UCSD-AML1 (cell line): ENCODE measurements at regions not wholly inside any gene's neighbourhood (a gene's known extent, or its start where the extent isn't known, plus 50 kb on each side); places are given as distances from the start of the nearest gene placed in this dataset.
"Not testable (repeated sequence)": the region's sequence is repeated elsewhere in the genome, so short reads cannot be mapped to it uniquely, and the experiment has no call there.

Experiments
- DNase-seq: peaks from one replicate; lab custom pipeline; 2025; ENCODE audit not compliant: unreplicated experiment; lab: John Stamatoyannopoulos, UW

DNA sequence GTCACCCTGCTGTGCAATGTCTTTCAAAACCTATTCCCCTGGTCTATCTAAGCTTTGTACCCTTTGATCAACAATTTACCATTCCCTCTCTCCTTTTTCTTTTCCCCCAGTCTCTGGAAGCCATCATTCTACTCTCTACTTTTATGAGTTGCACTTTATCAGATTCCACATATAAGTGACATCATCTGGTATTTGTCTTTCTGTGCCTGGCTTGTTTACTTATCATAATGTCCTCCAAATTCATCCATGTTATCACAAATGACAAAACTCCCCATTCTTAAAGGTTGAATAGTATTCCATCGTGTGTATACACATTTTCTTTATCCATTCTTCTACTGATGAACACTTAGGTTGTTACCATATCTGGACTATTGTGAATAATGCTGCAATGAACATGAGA lies 344.2 kb upstream of the CCNH start:
- no peak for DNase-seq

DNA sequence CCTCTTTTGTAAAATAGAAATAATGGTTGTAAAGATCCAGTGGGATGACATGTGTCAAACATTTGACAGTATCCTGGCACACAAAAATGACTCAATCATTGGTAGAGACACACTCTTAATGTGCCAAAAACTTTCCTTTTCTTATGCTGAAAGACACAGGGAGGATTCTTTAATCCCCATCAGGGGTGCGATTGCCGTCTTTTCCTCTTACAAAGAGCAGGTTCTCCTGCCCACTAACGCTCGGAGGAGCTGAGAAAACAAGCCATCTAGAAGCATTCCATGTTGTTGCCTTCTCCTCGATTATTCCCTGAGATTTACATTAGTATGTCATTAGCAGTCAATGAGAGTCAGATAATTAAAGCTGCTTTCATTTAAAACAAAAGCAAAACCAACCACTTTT lies 342.6 kb upstream of the CCNH start:
- no peak for DNase-seq

- no peak for DNase-seq
Measured at GRCh38 chr5:87754009-87754757, 341.5 kb upstream of the CCNH start.

GRCh38 chr5:87752362-87752761 lies 339.6 kb upstream of the CCNH start:
- no peak for DNase-seq

DNA sequence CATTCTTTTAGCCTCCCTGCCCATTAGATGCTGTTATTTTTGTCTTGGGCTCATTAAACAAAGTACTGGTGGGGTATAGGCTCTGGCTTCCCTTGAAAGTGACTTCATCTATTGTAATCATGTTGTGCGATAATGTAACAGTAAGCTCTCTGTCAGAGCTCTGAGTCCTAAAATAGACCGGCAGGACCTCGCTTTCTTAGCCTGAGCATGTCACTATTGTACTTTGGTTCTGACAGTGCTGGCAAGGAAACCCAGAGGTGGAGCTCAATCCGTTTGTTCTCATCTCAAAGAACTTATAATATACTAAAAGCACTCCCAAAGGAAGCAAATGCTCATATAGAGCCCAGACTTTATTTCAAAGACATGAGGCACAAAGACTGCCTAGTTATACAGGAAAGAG lies 339.1 kb upstream of the CCNH start:
- no peak for DNase-seq

DNA sequence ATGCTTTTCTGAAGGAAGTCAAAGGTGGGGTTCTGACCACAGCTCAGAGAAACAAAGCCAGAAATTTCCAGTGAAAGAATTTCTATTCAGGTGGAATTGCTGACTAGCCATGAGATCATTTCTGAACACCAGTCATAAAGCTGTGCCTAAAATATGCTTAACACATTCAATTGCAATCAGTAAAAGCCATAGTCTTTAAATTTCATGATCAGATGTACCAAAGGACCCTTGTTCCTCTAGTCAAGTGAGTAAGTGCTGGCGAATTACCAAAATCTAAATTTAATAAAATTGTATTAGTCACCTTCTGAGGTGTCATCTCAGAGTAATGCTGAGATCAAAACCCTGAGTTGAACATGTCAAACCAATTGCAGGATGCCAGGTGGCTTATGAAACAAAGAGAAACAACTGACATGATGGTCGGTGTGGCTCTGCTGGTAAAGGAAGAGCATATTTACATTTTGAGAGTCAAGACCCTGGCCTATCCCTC lies 334.2 kb upstream of the CCNH start:
- DNase-seq, result no peak

DNA sequence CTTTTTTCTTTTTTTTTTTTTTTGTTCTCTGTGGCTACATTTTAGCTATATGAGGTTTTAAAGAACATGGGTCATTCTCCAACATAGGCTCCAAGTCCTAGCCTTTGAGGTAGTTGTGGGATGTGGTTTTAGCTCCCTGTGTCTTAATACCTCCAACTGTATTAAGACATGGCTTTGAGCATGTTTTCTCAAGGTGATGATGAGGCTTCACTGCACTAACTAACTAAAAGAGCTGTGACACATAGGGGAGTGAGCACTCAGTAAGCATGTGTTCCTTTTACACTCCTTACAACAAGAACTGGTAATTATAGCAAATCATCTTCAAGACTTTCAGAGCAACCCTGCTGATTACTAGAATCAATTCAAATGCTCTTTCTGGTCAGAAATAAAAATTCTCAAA lies 333.6 kb upstream of the CCNH start:
- DNase-seq, result no peak

- DNase-seq, result no peak
Measured at GRCh38 chr5:87741881-87742280, 329.2 kb upstream of the CCNH start.

DNA sequence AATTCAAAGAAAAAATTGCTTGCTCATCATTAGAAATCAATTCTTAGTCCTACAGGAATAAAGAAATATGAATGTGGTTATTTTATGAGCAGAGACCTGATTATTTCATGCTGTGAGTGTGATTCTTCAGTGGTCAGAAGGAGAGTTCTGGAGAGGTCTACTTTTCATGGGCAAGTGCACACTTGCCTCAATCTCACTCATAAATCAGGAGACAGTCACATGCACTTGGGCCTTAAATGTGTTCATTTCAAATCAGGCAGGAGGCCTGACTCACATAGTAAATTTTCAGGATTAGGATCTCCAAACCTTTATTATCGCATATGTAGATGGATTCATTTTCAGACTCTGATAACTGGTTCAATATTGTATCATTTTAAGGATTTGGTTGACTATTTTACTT lies 323.2 kb upstream of the CCNH start:
- DNase-seq, result no peak

GRCh38 chr5:87733897-87734296 lies 321.2 kb upstream of the CCNH start:
- no peak for DNase-seq

- DNase-seq, result no peak
Measured at GRCh38 chr5:87732875-87733768, 320.4 kb upstream of the CCNH start.

GRCh38 chr5:87729781-87730180 lies 317.1 kb upstream of the CCNH start:
- DNase-seq, result no peak

DNA sequence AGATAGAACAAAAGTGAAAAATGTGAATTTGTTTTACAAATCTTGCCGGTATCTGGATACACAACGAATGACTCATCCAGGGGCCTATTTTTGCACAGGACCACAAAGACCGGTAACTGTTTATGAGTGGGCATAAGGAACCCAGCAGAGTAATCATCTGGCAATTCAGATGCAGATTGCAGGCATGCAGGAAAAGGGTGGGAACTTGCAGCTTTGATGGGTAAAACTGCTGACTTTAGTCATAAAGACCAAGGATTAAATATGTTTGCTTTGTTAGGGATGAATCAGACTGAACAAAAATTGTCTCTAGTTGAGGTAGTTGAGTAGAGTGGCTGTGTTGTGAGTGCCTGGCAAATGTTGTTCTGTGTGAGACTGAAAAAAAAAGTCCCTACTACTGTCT lies 309.6 kb upstream of the CCNH start:
- DNase-seq, result no peak

DNA sequence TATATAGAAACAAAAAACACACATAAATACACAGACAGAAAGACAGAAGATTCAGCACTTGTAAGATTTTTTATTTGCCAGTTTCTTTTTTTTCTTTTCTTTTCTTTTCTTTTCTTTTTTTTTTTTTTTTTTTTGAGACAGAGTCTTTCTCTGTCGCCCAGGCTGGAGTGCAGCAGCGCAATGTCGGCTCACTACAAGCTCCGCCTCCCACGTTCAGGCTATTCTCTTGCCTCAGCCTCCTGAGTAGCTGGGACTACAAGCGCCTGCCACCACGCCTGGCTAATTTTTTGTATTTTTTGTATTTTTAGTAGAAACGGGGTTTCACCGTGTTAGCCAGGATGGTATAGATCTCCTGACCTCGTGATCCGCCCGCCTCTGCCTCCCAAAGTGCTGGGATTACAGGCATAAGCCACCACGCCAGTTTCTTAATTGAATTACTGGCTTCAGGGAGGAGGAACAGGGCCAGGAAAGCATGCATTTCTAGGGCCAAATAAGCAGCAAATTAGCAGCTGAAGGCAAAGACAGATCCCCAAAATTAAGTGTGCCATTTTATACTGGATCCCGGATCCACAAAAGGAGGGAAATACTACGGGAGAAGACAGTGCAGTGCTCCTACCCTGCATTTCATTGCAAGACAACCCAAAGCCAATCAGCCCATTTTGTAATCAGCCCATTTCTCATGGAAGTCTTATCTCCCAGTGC lies 305.6 kb upstream of the CCNH start:
- DNase-seq, result not testable (repeated sequence)

DNA sequence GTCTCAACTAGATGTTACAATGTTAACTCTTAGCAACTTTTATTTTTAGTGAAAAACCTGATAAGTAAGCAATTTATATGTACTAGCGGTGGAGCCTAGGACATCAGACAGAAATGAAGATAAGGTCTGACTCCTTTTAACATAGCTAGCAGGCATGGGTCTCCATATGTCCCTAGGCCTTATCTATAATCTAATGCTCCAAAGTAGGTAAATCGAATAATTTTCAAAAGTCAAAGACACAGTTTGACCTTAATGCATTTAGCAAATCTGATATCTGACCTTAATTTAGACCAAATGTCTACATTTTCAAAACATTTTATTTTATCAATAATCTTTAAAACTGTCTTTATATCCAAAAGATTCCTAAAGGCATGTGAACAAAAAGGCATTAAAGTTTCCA lies 305.0 kb upstream of the CCNH start:
- no peak for DNase-seq

- no peak for DNase-seq
Measured at GRCh38 chr5:87705876-87706275, 293.1 kb upstream of the CCNH start.

GRCh38 chr5:87686975-87687374 lies 274.2 kb upstream of the CCNH start:
- DNase-seq, result no peak

- no peak for DNase-seq
Measured at GRCh38 chr5:87686018-87686417, 273.3 kb upstream of the CCNH start.

DNA sequence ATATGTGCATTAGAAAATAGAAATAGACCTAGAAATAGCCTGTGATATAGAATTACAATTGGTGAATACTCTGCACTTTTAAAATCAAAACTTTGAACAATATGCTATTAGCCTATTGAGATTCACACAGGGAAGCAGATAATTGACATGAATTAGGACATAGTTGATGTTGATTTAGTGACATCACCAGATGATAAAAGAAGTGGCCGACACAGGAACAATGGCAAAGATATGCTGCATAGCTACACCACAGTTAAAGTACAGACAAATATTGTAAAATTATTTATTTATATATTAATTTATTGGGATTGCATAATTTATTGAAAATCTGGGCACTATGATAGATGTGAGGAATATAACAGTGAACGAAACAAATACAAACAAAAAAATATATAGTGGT lies 261.5 kb upstream of the CCNH start:
- no peak for DNase-seq

- DNase-seq, result no peak
Measured at GRCh38 chr5:87671146-87671545, 258.4 kb upstream of the CCNH start.

- no peak for DNase-seq
Measured at GRCh38 chr5:87665166-87665565, 252.4 kb upstream of the CCNH start.
